Stimulated activated CD8-positive, alpha-beta memory T cell treated with anti-CD3 and anti-CD28 coated beads, Interleukin-4, amount 100 ng/mL, for 24 hours (primary cell): ENCODE measurements at regions not wholly inside any gene's neighbourhood (a gene's known extent, or its start where the extent isn't known, plus 50 kb on each side); places are given as distances from the start of the nearest gene placed in this dataset.
"Not testable (repeated sequence)": the region's sequence is repeated elsewhere in the genome, so short reads cannot be mapped to it uniquely, and the experiment has no call there.

ENCODE experiments used
- DNase-seq: peaks from one replicate; pipeline ENCODE4 v3.0.0-alpha.2; 2020; ENCODE audit warnings: low read depth

- DNase-seq, result no peak
Measured at GRCh38 chr14:87629788-87630187, 363.2 kb downstream of the GALC start.

GRCh38 chr14:87628780-87629179, 364.2 kb downstream of the GALC start:
- DNase-seq, result no peak

GRCh38 chr14:87628129-87628528, 364.9 kb downstream of the GALC start:
- no peak for DNase-seq

GRCh38 chr14:87626266-87626665, 366.7 kb downstream of the GALC start:
- no peak for DNase-seq

- DNase-seq, result no peak
Measured at GRCh38 chr14:87623616-87624015, 369.4 kb downstream of the GALC start.

- no peak for DNase-seq
Measured at GRCh38 chr14:87617079-87617478, 375.9 kb downstream of the GALC start.

GRCh38 chr14:87615822-87616679, 376.9 kb downstream of the GALC start:
- DNase-seq, result no peak

- no peak for DNase-seq
Measured at GRCh38 chr14:87615047-87615446, 377.9 kb downstream of the GALC start.

GRCh38 chr14:87613881-87614280, 379.1 kb downstream of the GALC start:
- DNase-seq, result no peak

- DNase-seq, result not testable (repeated sequence)
Measured at GRCh38 chr14:87607056-87607455, 385.9 kb downstream of the GALC start.

- no peak for DNase-seq
Measured at GRCh38 chr14:87601036-87601435, 391.9 kb downstream of the GALC start.

- no peak for DNase-seq
Measured at GRCh38 chr14:87600240-87600639, 392.7 kb downstream of the GALC start.

GRCh38 chr14:87581298-87581697, 411.7 kb downstream of the GALC start:
- no peak for DNase-seq

- no peak for DNase-seq
Measured at GRCh38 chr14:87579036-87579435, 413.9 kb downstream of the GALC start.

GRCh38 chr14:87575378-87575777, 417.6 kb downstream of the GALC start:
- no peak for DNase-seq

GRCh38 chr14:87573591-87573990, 419.4 kb downstream of the GALC start:
- no peak for DNase-seq

- no peak for DNase-seq
Measured at GRCh38 chr14:87567618-87568295, 425.2 kb downstream of the GALC start.

GRCh38 chr14:87566991-87567390, 426.0 kb downstream of the GALC start:
- no peak for DNase-seq

- DNase-seq, result no peak
Measured at GRCh38 chr14:87547536-87547935, 445.4 kb downstream of the GALC start.

- DNase-seq, result no peak
Measured at GRCh38 chr14:87542288-87542687, 450.7 kb downstream of the GALC start.

GRCh38 chr14:87540339-87540738, 452.6 kb downstream of the GALC start:
- no peak for DNase-seq

- no peak for DNase-seq
Measured at GRCh38 chr14:87529081-87529480, 463.9 kb downstream of the GALC start.

- no peak for DNase-seq
Measured at GRCh38 chr14:87526731-87527130, 466.3 kb downstream of the GALC start.

GRCh38 chr14:87524011-87524410, 469.0 kb downstream of the GALC start:
- no peak for DNase-seq
